ENCODE measurements at regions not wholly inside any gene's neighbourhood (a gene's known extent, or its start where the extent isn't known, plus 50 kb on each side); places are given as distances from the start of the nearest gene placed in this dataset.

- TF ChIP-seq POLR2AphosphoS5 (IDR thresholded peaks at IDR 0.05) (no peak), POLR2A (IDR thresholded peaks at IDR 0.05) (no peak), EP300 (IDR thresholded peaks at IDR 0.05) (no peak)
- TF ChIP-seq, protein P1, sequence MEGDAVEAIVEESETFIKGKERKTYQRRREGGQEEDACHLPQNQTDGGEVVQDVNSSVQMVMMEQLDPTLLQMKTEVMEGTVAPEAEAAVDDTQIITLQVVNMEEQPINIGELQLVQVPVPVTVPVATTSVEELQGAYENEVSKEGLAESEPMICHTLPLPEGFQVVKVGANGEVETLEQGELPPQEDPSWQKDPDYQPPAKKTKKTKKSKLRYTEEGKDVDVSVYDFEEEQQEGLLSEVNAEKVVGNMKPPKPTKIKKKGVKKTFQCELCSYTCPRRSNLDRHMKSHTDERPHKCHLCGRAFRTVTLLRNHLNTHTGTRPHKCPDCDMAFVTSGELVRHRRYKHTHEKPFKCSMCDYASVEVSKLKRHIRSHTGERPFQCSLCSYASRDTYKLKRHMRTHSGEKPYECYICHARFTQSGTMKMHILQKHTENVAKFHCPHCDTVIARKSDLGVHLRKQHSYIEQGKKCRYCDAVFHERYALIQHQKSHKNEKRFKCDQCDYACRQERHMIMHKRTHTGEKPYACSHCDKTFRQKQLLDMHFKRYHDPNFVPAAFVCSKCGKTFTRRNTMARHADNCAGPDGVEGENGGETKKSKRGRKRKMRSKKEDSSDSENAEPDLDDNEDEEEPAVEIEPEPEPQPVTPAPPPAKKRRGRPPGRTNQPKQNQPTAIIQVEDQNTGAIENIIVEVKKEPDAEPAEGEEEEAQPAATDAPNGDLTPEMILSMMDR (IDR thresholded peaks at IDR 0.05): no peak
- intact Hi-C loops (cut with DNase I): no loop called here
- 94% methylated on average over 2 of the region's 2 CpGs for WGBS, 2 donors
- DNase-seq: no peak
- Histone ChIP-seq H3K27me3 (no peaks in the 10 kb centered on the region), H3K27ac (no peak overlapping the region), H3K9me3 (no peaks in the 10 kb centered on the region), H3K4me3 (no peak overlapping the region), H3K36me3 (no peaks in the 10 kb centered on the region), H3K4me1 (no peaks in the 10 kb centered on the region)
These were observed 71.9 kb upstream of the NPY start for GRCh38 chr7:24212073-24212472.

- H3K27me3 ChIP-seq: no peaks in the 10 kb centered on the region
- no peak for DNase-seq
- TF ChIP-seq EP300 (IDR thresholded peaks at IDR 0.05) (no peak), POLR2AphosphoS5 (IDR thresholded peaks at IDR 0.05) (no peak)
- TF ChIP-seq, protein P1 (IDR thresholded peaks at IDR 0.05): no peak
- intact Hi-C loops (cut with DNase I): no loop called here
- H3K27ac ChIP-seq: no peak overlapping the region
- WGBS, 2 donors: 59 to 80% methylated on average over 2 of the region's 2 CpGs
- no peaks in the 10 kb centered on the region for H3K9me3 ChIP-seq
- no peaks in the 10 kb centered on the region for H3K36me3 ChIP-seq
- no peak overlapping the region for H3K4me3 ChIP-seq
- H3K4me1 ChIP-seq: no peaks in the 10 kb centered on the region
These were observed 70.7 kb upstream of the NPY start for GRCh38 chr7:24213311-24213710.

DNA sequence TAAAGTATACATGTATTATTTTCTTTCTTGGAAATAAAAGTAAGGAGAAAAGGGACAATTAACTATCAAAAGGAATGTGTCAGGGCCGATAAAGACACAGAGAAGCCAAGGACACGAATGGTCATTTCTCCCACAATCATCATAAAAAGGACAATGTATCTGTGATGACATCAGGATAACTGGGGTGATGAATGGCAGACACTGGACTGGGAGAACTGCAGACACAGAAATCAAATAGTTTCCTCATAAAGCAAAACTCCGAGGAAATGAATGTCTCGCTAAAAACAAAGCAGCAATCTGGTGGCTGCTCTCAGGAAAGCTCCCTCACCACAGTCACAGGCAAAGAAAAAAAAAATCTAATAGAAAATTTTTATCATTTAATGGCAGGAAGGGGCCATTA is 69.3 kb upstream of the NPY start:
- 63 to 68% methylated on average over 4 of the region's 4 CpGs for WGBS, 2 donors
- H3K27ac ChIP-seq: no peak overlapping the region
- no peak for DNase-seq
- H3K36me3 ChIP-seq: no peaks in the 10 kb centered on the region
- H3K4me1 ChIP-seq: no peaks in the 10 kb centered on the region
- H3K27me3 ChIP-seq: no peaks in the 10 kb centered on the region
- no peaks in the 10 kb centered on the region for H3K9me3 ChIP-seq
- H3K4me3 ChIP-seq: no peak overlapping the region
- intact Hi-C loops (cut with DNase I): no loop called here
- TF ChIP-seq EP300 (IDR thresholded peaks at IDR 0.05) (no peak), POLR2A (IDR thresholded peaks at IDR 0.05) (no peak), POLR2AphosphoS5 (IDR thresholded peaks at IDR 0.05) (no peak)
- TF ChIP-seq, protein P1 (IDR thresholded peaks at IDR 0.05): no peak

DNA sequence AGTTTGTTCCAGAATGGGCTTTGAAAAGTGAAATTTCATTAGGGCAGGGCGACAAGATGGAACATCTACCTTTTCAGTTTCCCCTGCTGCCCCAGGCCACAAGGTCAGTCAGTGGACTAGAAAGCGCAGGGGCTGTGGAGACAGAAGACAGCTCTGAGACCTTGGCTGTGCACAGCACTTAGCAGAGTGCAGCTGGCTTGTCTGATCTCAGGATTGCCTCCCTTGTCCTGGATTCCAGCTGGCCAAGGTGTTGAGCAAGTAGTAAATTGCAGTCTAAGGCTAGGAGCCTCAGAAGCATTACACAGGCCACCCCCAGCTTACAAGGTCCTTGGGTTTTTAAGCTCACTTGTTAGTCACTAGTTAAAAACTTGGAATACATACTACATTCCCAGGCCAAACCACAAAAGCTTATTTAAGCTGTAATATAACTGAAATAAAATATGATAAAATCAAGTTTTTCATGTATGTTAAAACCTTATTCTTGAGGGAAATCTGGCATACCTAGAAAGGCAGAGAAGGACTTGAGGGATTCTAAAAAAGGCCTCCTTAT is 67.3 kb upstream of the NPY start:
- intact Hi-C loops (cut with DNase I): no loop called here
- H3K4me3 ChIP-seq: no peak overlapping the region
- H3K4me1 ChIP-seq: no peaks in the 10 kb centered on the region
- TF ChIP-seq POLR2A (IDR thresholded peaks at IDR 0.05): no peak
- TF ChIP-seq, protein P1 (IDR thresholded peaks at IDR 0.05): no peak
- no peaks in the 10 kb centered on the region for H3K36me3 ChIP-seq
- 93 to 94% methylated on average over 2 of the region's 2 CpGs for WGBS, 2 donors
- no peak overlapping the region for H3K27ac ChIP-seq
- DNase-seq: no peak
- H3K27me3 ChIP-seq: no peaks in the 10 kb centered on the region
- no peaks in the 10 kb centered on the region for H3K9me3 ChIP-seq

- DNase-seq: no peak
- intact Hi-C loops (cut with DNase I): no loop called here
- 44 to 59% methylated on average over 2 of the region's 2 CpGs for WGBS, 2 donors
These were observed 62.5 kb upstream of the NPY start for GRCh38 chr7:24221500-24221899.

More at GRCh38 chr7:24221500-24221899, 62.5 kb upstream of the NPY start:
- TF ChIP-seq POLR2AphosphoS5 (IDR thresholded peaks at IDR 0.05) (no peak), EP300 (IDR thresholded peaks at IDR 0.05) (no peak), POLR2A (IDR thresholded peaks at IDR 0.05) (no peak)
- TF ChIP-seq, protein P1 (IDR thresholded peaks at IDR 0.05): no peak
- Histone ChIP-seq H3K36me3 (no peaks in the 10 kb centered on the region), H3K9me3 (peaks cover 0 to 3% (median 0%) of the 10 kb centered on the region in 4 donors), H3K4me3 (no peak overlapping the region), H3K4me1 (no peaks in the 10 kb centered on the region), H3K27ac (no peak overlapping the region), H3K27me3 (no peaks in the 10 kb centered on the region)

Data from sigmoid colon (tissue), 6 donors.